GM12892 (cell line): ENCODE measurements at regions not wholly inside any gene's neighbourhood (a gene's known extent, or its start where the extent isn't known, plus 50 kb on each side); places are given as distances from the start of the nearest gene placed in this dataset.

Experiments used
- DNase-seq: peaks from one replicate; pipeline ENCODE4 v3.0.0; 2011; ENCODE audit not compliant: insufficient read length
- FAIRE-seq: peaks from 2 replicates; lab custom pipeline; 2011; peaks lifted over from hg19 to GRCh38; lab: Jason Lieb, UNC
- POLR2A ChIP-seq: IDR thresholded peaks from 2 replicates; pipeline ENCODE4 v1.6.1; 2011; ENCODE audit warnings: low read depth, low read length, control low read depth
- POLR2AphosphoS5 ChIP-seq: IDR thresholded peaks from 2 replicates; pipeline ENCODE4 v1.6.1; 2011; ENCODE audit warnings: low read depth, low read length, control low read depth
- TAF1 ChIP-seq: IDR thresholded peaks from 2 replicates; pipeline ENCODE4 v1.6.1; 2011; ENCODE audit warnings: low read depth, mild to moderate bottlenecking, control low read depth, low read length, borderline replicate concordance

DNA sequence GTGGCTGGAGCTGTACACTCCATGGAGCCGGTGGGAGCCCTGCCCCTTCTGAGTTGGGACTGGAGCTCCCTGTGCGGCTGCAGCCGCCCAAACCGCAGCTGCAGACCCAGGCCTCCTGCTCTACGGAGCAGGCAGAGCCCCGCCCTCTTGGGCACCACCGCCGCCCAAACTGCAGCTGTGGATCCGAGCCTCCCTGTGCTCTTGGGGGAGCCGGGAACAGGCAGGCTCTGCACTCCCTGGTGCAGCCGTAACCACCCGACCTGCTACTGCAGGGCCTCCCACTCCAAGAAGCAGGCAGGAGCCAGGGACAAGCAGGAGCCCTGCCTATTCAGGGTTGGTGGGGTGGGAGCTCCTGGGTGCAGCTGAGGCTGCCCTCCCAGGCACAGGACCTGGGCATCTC, 237.5 kb upstream of the ATP6AP2 start:
- DNase-seq (no peak), FAIRE-seq (no peak)
- no peak for TF ChIP-seq POLR2A
- TF ChIP-seq TAF1: no peak
- no peak for TF ChIP-seq POLR2AphosphoS5

DNA sequence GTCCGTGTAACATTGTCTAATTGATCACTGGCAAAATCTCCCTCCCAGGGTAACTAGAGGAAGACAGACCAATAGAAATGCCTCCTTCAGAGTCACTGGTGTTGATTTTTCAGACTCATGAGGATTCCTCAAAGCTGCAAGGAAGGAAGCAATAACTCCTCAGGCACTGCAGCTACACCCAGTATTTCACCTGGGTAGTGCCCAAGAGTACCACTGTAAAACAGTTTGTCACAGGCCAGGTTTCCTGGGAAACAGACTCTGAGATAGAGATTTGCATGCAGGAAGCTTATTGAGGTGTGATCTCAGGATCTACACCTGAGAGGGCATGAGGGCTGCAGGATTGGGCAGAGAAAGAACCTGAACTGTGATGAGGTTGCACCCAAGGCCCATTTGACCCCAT, 240.7 kb upstream of the ATP6AP2 start:
- DNase-seq (no peak), FAIRE-seq (no peak)
- TF ChIP-seq POLR2AphosphoS5 (no peak), POLR2A (no peak), TAF1 (no peak)

DNA sequence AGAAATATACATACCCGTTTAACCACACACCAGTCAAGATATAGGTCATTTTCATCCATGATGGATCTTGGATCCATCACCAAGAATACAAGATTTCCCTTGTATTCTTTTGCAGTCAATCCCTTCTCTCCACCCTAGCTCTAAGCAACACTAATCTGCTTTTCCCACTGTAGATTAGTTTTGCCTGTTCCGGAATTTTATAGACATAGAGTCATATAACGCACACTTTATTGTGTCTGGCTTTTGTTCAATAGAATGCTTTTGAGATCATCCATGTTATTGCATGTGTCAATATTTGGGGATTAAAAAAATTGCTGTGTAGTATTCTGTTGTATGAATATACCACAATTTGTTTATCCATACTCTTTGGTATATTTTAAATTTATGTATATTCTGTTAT, 235.6 kb upstream of the BCOR start:
- no peak for FAIRE-seq
- no peak for TF ChIP-seq POLR2AphosphoS5
- no peak for TF ChIP-seq TAF1
- no peak for TF ChIP-seq POLR2A
- DNase-seq: no peak

DNA sequence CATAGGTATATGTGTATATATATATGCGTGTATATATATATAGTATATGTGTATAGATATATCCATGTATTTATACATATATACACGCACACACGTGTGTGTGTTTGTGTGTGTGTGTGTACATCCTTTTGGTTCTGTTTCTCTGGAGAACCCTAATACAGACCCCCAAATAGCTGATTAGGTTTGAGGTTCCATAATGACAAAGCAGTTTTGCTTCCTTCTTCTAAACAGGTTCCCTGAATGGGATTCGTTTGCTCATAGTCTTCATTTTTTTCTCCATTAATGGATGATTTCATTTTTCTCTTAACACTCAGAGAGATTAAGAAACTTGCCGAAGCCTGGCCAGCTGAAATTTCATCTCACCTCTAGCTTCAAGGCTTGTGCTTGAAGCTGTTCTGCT, 234.0 kb upstream of the BCOR start:
- DNase-seq (no peak), FAIRE-seq (no peak)
- no peak for TF ChIP-seq TAF1
- TF ChIP-seq POLR2A: no peak
- TF ChIP-seq POLR2AphosphoS5: no peak

DNA sequence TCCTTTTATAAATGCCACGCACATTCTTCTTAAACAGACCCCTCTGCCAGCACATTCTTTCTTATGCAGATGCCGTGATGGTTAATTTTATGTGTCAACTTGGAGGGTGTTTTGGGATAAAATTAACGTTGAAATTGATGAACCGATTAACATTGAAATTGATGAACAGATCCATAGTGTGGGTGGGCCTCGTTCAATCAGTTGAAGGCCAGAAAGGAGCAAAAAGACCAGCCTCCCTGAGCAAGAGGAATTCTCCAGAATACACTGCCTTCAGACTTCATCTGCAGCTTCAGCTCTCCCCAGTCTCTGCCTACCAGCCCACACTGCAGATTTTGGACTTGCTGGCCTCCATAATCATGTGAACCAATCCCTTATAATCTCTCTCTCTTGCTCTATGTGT, 233.6 kb upstream of the BCOR start:
- TF ChIP-seq POLR2AphosphoS5: no peak
- FAIRE-seq: no peak
- DNase-seq: no peak

DNA sequence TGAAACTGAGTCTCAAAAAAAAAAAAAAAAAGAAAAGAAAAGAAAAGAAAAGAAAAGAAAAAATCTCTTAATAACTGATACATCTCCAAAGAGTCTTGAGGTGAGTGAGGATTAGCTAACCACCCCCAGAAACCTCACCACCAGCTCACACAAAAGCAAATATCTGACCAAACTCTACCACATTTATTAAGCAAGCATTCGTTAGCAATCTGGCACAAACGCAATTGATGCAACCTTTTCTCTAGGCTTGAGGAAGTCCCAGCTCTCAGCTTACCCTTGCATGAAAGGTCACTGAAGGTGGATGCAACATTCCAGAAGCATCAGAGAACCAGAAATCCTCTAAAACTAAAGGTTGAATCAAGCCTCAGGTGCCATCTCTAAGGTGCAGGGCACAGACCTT, 231.9 kb upstream of the BCOR start:
- no peak for TF ChIP-seq POLR2AphosphoS5
- no peak for TF ChIP-seq POLR2A
- TF ChIP-seq TAF1: no peak
- DNase-seq (no peak), FAIRE-seq (no peak)

DNA sequence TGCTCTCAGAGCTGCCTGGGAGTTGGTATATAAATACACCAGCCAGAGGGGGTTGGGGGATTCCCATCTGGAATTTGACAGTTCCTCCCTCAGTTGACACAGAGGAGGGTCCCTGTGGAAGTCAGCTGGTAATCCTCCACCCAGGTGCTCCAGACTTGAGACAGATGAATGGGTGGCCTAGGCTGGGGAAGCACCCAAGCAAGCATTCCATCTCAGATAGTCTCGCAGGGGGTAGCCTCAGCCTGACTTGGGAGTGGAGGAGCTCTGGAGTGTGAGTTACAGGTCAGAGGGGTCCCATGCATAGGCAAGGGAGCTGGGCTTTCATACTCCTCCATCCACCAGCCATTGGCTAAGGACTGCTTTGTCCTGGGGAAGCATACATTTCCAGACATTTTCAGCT, 229.3 kb upstream of the BCOR start:
- FAIRE-seq: no peak
- TF ChIP-seq POLR2A: no peak
- TF ChIP-seq TAF1: no peak
- TF ChIP-seq POLR2AphosphoS5: no peak

DNA sequence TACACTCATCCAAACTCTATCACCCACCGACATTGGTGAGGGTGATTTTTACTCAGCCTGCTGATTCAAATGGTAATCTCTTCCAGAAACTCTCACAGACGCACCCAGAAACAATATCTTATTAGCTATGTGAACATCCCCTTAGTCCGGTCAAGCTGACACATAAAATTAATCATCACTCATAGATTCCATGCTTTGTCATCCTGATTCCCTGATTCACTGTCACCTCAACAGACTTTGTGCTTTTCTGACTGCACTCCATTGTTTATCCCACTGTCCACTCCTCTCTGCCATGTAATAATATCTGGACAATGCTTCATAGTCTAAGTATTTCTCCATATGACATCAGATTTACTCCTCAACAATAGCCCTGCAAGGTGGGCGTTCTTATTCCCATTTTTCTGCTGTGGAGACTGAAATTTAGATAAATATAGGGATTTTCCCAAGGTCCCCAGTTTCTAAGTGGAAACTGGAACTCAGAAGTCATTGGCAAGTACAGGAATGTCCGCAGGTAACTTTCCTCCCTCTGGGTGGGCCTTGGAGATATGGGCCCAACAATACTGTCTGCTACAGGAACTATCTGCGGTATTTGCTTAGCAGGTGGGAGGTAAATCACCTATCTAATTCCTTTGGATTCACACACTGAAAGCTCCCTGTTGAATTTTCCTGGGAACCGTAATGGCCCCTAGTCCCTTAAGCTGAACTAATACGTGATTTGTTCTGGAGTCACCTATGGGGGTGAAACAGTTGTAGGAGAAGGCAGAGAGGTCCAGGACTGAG, 228.6 kb upstream of the BCOR start:
- DNase-seq (no peak), FAIRE-seq (no peak)
- TF ChIP-seq TAF1: no peak
- no peak for TF ChIP-seq POLR2A
- TF ChIP-seq POLR2AphosphoS5: no peak

More for the DNA sequence above, 229.3 kb upstream of the BCOR start:
- no peak for DNase-seq

DNA sequence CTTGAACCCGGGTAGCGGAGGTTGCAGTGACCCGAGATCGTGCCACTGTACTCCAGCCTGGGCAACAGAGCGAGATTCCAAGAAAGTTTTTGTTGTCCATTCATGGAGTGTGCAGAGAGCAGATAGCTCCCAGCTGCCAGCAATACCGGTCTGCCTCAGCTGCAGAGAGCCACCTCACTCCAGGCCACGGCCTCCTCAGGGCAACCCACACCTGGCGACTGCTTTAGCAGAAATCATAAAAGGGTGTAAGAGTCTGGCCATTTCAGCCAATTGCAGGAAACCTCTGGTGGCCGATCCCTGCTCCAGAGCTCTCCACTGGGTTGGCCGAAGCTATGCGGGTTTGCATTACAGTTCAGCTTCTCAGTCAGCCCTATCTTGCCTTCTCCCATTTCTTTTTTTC, 227.4 kb upstream of the BCOR start:
- FAIRE-seq (no peak), DNase-seq (no peak)
- no peak for TF ChIP-seq POLR2AphosphoS5
- TF ChIP-seq POLR2A: no peak
- TF ChIP-seq TAF1: no peak

DNA sequence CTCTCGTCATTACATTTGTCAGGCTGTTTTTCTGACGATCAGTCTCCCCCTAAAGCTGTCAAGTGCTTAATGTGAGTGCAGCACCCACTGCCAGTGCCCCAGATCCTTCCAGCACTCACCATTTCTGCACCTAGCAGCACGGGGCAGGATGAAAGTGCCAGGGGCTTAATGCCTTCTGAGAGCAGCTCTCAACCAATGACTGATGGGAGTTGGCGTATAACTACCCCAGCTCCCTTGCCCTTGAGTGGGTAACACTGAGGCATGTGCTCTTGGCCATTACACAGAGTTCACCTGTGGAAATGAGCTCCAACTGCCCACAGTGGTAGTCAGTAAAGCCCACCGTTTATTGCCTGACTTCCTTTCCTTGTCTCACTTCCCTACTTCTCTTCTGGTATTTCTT, 226.2 kb upstream of the BCOR start:
- TF ChIP-seq POLR2A (no peak), TAF1 (no peak), POLR2AphosphoS5 (no peak)
- FAIRE-seq: no peak
- DNase-seq: no peak

DNA sequence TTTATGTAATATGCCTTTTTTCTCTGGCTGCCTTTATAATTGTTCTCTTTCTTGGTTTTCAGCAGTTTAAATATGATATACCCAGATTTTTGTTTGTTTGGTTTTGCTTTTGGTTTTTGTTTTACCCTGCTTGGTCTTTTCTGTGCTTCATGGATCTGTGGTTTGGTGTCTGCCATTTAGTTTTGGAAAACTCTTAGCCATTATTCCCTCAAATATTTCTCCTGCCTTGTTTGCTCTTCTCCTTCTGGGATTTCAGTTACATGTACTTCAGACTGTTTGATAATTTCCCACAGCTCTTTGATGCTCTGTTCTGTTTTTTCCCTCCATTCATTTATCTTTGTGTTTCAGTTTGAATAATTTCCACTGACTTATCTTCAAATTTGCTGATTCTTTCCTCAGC, 223.1 kb upstream of the BCOR start:
- DNase-seq (no peak), FAIRE-seq (no peak)
- TF ChIP-seq POLR2A (no peak), TAF1 (no peak), POLR2AphosphoS5 (no peak)

DNA sequence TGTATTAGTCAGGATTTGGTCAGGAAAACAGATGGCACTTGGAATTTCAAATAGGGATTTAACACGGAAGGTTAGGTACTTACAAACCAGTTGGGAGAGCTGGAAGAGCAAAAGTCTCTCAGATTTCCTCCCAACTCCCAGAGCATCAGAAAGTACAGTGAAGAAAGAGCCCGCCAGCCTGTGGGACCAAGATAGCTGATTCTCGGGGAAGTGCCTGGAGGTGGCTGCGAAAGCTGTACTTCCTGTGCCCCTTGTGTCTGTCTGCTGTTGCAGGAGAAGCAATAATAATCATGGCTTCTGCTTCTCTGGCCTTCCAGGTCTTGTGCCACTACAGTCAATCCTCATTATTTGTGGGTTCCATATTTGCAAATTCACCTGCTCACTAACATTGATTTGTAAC, 221.0 kb upstream of the BCOR start:
- TF ChIP-seq POLR2A (no peak), POLR2AphosphoS5 (no peak), TAF1 (no peak)
- no peak for DNase-seq
- no peak for FAIRE-seq
